GM23338 (cell line): ENCODE measurements at regions not wholly inside any gene's neighbourhood (a gene's known extent, or its start where the extent isn't known, plus 50 kb on each side); places are given as distances from the start of the nearest gene placed in this dataset.

Experiments used
- ATAC-seq: fragments of 200-7000 bp; cut with Tn5 transposase; 3 replicates; pipeline ENCODE4 v1.9.1; 2020
- DNase-seq: peaks from one replicate; pipeline ENCODE4 v3.0.0-alpha.2; 2015; ENCODE audit warnings: low spot score
- H2AFZ ChIP-seq: fragments of 200-600 bp; sonication (generic); 2 replicates; pipeline ENCODE4 v1.8.0; 2016; ENCODE audit warnings: antibody characterized with exemption, mild to moderate bottlenecking, moderate library complexity
- H3F3A ChIP-seq: fragments of 200-600 bp; sonication (generic); replicated peaks from 2 replicates; pipeline ENCODE4 v1.8.0; 2017; ENCODE audit warnings: antibody characterized with exemption, mixed run types, low read depth
- H3K27ac ChIP-seq: fragments of 200-600 bp; sonication (generic); 2 replicates; pipeline ENCODE4 v1.6.1; 2016; ENCODE audit warnings: low read depth
- H3K27me3 ChIP-seq: fragments of 200-600 bp; sonication (generic); 2 replicates; pipeline ENCODE4 v1.8.0; 2016; ENCODE audit warnings: mild to moderate bottlenecking, mixed run types, moderate library complexity; ENCODE audit not compliant: insufficient read depth
- H3K36me3 ChIP-seq: fragments of 200-600 bp; sonication (generic); 2 replicates; pipeline ENCODE4 v1.8.0; 2016; ENCODE audit warnings: mild to moderate bottlenecking; ENCODE audit not compliant: insufficient read depth
- H3K4me1 ChIP-seq: fragments of 200-600 bp; sonication (generic); 2 replicates; pipeline ENCODE4 v1.8.0; 2016; ENCODE audit warnings: mild to moderate bottlenecking, moderate library complexity; ENCODE audit not compliant: insufficient read depth
- H3K4me2 ChIP-seq: fragments of 200-600 bp; sonication (generic); 2 replicates; pipeline ENCODE4 v1.7.1; 2017; ENCODE audit warnings: mixed run types
- H3K4me3 ChIP-seq: fragments of 200-600 bp; sonication (generic); 2 replicates; pipeline ENCODE4 v1.6.1; 2016; ENCODE audit warnings: mixed run types
- H3K79me2 ChIP-seq: fragments of 200-600 bp; sonication (generic); replicated peaks from 2 replicates; pipeline ENCODE4 v1.8.0; 2017; ENCODE audit warnings: mild to moderate bottlenecking; ENCODE audit not compliant: insufficient read depth
- H3K9me2 ChIP-seq: fragments of 200-600 bp; sonication (generic); 2 replicates; pipeline ENCODE4 v1.8.0; 2017; ENCODE audit not compliant: insufficient read depth
- H4K20me1 ChIP-seq: fragments of 200-600 bp; sonication (generic); replicated peaks from 2 replicates; pipeline ENCODE4 v1.8.0; 2017; ENCODE audit warnings: mild to moderate bottlenecking; ENCODE audit not compliant: insufficient read depth
- H3K27ac Mint-ChIP-seq: 2 replicates; pipeline ENCODE4 v1.8.0; 2020; ENCODE audit warnings: inconsistent platforms, mild to moderate bottlenecking, moderate library complexity, mixed read lengths
- H3K27me3 Mint-ChIP-seq: 3 replicates; pipeline ENCODE4 v1.8.0; 2022; ENCODE audit warnings: low read depth, mild to moderate bottlenecking, moderate library complexity, mixed read lengths, inconsistent platforms; ENCODE audit not compliant: insufficient read depth, poor library complexity
- H3K36me3 Mint-ChIP-seq: 3 replicates; pipeline ENCODE4 v1.8.0; 2021; ENCODE audit warnings: low read depth, mild to moderate bottlenecking, inconsistent platforms, moderate library complexity, mixed read lengths
- H3K4me1 Mint-ChIP-seq: 3 replicates; pipeline ENCODE4 v1.8.0; 2020; ENCODE audit warnings: mild to moderate bottlenecking, inconsistent platforms, mixed read lengths
- H3K4me3 Mint-ChIP-seq: 3 replicates; pipeline ENCODE4 v1.8.0; 2021; ENCODE audit warnings: moderate library complexity, mild to moderate bottlenecking, inconsistent platforms, mixed read lengths
- H3K9me3 Mint-ChIP-seq: 3 replicates; pipeline ENCODE4 v1.8.0; 2020; ENCODE audit warnings: moderate library complexity, mild to moderate bottlenecking, inconsistent platforms, mixed read lengths
- CREB1 ChIP-seq: fragments of 250-450 bp; sonication (Bioruptor Pico); IDR thresholded peaks from 2 replicates; pipeline ENCODE4 v1.5.0; 2020; ENCODE audit warnings: low read depth, mild to moderate bottlenecking, moderate library complexity
- CTCF ChIP-seq, 2 experiments: fragments of 200-600 bp in 1 of 2; sonication (generic) in 1 of 2; conservative IDR thresholded peaks; 2 replicates each; pipeline versions ENCODE4 v1.5.1 to v1.6.1; 2016 to 2017; ENCODE audit warnings: antibody characterized with exemption in 2 of 2, low read depth in 2 of 2, mild to moderate bottlenecking in 2 of 2, moderate library complexity in 1 of 2
- ETS1 ChIP-seq: IDR thresholded peaks from 2 replicates; pipeline ENCODE4 v1.6.1; 2016; ENCODE audit warnings: antibody characterized with exemption
- JUNB ChIP-seq: IDR thresholded peaks from one replicate; pipeline ENCODE4 v1.6.1; 2016; ENCODE audit warnings: antibody characterized with exemption; ENCODE audit not compliant: unreplicated experiment
- STAT1 ChIP-seq: IDR thresholded peaks from one replicate; pipeline ENCODE4 v1.6.1; 2016; ENCODE audit warnings: antibody characterized with exemption; ENCODE audit not compliant: unreplicated experiment
- ZNF331 ChIP-seq: fragments of 250-450 bp; sonication (Bioruptor Pico); IDR thresholded peaks from 2 replicates; pipeline ENCODE4 v1.5.0; 2020; ENCODE audit warnings: low read depth, mild to moderate bottlenecking, moderate library complexity
- ZNF462 ChIP-seq: fragments of 250-450 bp; sonication (Bioruptor Pico); IDR thresholded peaks from 2 replicates; pipeline ENCODE4 v1.5.0; 2020; ENCODE audit warnings: mild to moderate bottlenecking, moderate library complexity

DNA sequence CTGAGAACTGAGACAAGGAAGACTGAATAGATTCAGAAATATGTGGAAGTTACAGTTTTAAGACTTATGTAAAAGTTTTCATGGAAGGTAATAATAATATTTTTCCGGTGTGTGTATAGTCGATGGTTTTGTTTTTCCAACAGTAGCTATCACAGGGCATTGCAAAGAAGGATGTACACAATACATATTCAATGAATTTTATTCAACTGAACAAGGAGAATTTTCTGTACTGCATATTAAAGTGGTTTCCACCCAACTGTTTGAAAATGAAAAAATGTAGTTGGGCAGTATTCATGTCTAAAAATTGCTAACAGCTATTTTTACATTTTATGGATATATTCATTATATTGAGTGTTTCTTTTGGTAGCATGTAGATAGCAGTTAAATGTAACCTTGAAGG lies 350.3 kb upstream of the ATP10A start (continued):
- no peak for TF ChIP-seq ZNF462 (CRISPR knock-in tag)

DNA sequence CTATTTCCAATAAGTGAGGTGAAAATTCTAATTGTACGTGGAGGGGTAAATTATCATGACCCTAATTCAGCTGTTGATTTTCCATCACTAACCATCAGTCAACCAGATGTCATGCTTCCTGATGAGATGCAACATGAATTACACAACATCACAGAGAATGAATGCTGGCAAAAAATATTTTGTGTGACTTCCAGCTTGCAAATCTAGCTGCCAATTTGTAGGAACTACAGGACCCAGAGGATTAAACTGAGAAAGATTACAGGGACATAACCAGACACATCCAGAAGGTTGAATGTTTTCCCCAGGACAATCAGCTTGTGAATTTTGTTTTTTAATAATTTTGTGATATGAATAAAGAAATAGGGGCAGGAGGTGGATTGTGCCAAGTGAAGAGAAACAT lies 349.0 kb upstream of the ATP10A start:
- Mint-ChIP-seq H3K4me3 (no peak overlapping the region), H3K27me3 (peaks cover 3% of the 10 kb centered on the region), H3K27ac (no peak overlapping the region), H3K36me3 (no peaks in the 10 kb centered on the region), H3K9me3 (0 out of 3 replicates have a peak, but pooled peaks cover 2% of the 10 kb centered on the region), H3K4me1 (no peaks in the 10 kb centered on the region; the same call in 2 of the 3 replicates)
- Histone ChIP-seq H3K36me3 (no peaks in the 10 kb centered on the region), H2AFZ (no peak overlapping the region; the same call in 1 of the 2 replicates), H3K27me3 (no peaks in the 10 kb centered on the region), H3K4me1 (no peaks in the 10 kb centered on the region), H3F3A (no peaks in the 10 kb centered on the region), H3K79me2 (no peaks in the 10 kb centered on the region), H3K27ac (no peak overlapping the region), H3K4me3 (no peak overlapping the region), H4K20me1 (no peaks in the 10 kb centered on the region), H3K9me2 (peaks cover 2% of the 10 kb centered on the region; the same call in 1 of the 2 replicates), H3K4me2 (no peak overlapping the region)
- ATAC-seq (no peak), DNase-seq (no peak)
- no peak for TF ChIP-seq CTCF (conservative IDR thresholded peaks at IDR 0.05; ENCODE audit: low read depth in 2 of 2)
- TF ChIP-seq ETS1, result no peak
- no peak for TF ChIP-seq CREB1 (CRISPR knock-in tag)
- no peak for TF ChIP-seq JUNB
- no peak for TF ChIP-seq ZNF462 (CRISPR knock-in tag)
- no peak for TF ChIP-seq ZNF331
- TF ChIP-seq STAT1, result no peak
